DMS 273 (cell line): ENCODE measurements at regions not wholly inside any gene's neighbourhood (a gene's known extent, or its start where the extent isn't known, plus 50 kb on each side); places are given as distances from the start of the nearest gene placed in this dataset.

ENCODE experiments used
- DNase-seq: peaks from one replicate; lab custom pipeline; 2025; ENCODE audit not compliant: unreplicated experiment; lab: John Stamatoyannopoulos, UW

DNA sequence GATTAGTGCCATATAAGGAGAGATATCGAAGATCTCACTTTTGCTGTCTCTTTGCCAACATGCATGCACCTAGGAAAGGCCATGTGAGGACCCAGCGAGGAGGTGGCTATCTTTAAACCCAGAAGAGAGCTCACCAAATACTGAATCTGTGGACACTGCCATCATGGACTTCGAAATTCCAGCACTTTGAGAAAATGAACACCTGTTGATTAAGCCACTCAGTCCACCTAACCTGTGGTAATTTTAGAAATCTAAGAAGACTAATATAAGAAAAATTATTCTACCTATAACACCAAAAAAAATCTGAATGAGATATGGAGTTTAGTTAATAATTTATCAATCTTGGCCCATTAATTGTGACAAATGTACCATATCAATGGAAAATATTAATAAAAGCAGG is 193.6 kb upstream of the CARD18 start:
- no peak for DNase-seq

DNA sequence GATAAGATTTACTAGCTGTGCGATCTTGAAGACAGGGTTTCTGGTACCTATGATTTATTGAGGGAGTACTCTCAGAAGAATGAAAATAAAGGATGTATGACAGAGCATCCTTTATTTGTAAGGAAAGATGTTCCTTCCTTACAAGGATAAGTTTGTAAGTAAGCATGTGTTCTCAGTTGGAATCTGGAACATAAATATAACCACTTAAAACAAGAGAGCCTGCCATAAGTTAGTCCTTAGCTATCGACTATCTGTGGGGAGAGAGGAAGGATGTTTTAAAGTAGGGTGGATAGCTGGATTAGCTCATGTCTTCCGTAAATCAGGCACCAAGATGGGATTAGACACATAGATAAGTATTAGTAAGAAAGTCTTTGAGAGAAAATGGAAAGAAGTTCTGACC is 192.6 kb upstream of the CARD18 start:
- DNase-seq, result no peak

DNA sequence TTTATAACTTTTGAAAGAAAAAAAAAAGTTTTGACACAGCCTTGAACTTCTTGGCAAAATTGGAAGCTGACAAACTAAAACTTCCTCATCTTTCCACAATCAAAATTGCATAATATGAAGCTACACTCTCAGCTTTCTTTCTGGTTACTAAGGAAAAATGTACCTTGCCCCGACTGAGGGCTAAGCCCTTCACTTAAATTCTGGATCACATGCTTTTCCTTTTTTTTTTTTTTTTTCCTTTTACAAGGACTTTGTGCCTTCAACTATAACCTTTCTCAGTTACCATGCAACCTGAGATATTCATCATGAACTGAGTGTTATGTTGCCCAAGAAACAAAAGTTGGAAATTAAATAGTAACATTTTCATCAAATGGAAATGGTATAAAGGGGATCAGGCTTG is 188.5 kb upstream of the CARD18 start:
- DNase-seq, result no peak

DNA sequence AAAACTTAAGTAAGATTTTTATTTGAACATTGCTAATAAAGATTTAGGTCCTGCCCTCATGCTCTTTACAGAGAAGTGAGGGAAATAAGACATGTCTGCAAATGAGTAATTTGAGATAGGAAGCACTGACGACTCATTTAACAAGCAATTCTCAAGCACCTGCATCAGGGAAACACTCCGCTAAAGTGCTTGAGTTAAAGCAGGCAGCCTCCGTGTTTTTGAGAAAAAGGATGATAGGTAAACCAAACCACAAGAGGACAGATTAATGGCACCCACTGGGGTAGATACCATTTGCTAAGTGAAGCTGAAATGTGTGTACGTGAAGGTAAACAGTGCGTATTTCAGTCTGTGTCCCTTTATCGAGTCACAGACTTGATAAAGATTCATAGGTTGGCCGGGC is 184.6 kb upstream of the CARD18 start:
- DNase-seq, result no peak

DNA sequence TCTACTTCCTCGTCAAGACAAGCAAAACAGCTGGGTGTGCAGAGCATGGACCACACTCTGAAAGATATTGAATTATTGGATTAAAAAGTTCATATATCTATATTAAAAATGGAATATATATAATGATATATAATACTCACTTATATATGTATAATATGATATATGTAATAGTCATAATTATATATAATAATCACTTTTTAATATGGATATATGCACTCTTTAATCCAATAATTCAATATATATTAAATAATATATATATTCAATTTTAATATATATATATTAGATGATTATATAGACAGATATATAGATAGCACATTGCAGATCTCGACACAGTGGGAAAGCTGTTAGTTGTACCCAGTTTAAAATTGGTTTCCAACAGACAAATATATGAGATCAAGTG is 182.1 kb upstream of the CARD18 start:
- no peak for DNase-seq

DNA sequence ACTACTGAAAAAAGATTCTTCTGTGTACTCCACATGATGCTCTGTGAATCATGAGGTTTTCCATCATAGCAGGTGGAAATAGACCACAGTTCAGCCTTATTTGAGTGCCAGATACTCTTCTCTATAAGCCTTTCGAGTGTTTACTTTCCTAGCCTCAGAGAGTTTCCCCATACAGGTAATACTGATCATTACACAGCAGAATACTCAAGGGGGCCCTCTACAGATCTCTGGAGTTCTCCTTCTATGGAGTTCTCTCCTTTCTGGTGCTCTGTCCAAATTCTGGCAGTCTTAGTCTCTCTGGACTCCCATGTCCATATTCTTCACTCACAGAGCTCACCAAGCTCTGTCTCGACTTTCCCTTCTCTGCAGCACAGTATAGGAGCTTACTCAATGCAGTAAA is 175.7 kb upstream of the CARD18 start:
- DNase-seq, result no peak

DNA sequence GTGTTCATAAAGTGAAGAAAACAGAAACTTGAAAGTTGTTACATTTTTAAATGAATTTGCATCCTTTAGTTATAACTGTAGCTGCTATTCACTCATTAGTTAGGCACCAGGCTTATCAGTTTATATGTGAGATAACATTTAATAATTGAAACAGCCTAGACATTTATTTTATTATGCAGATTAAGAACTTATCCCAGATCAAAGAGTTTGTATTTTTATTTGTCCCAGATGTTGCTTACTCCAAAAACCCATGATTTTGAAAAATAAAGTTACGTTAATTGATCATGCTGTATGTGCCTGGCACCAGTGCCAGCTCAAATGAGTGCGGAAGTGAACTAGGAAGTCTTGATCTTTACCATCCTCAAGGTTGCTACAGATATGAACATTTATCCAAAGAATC is 172.7 kb upstream of the CARD18 start:
- no peak for DNase-seq

DNA sequence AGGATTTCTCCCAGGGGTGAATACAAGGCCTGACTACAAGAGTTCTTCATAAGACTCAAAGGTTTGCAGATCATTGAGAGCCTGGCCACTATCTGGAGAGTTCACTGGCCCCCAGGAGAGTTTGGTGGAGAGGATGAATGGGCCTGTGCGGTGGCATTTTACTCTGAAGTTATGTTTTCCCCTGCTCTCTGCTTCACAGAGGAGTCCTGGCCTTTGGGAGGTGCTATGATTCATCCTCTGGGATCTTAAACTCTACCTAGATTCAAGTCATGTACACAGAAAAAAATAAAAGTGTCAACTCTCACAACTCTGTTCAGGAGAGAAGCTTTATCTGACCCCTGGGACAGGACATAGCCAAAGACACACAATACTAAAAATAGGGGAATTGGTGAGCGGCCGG is 159.1 kb upstream of the CARD18 start:
- DNase-seq, result no peak

DNA sequence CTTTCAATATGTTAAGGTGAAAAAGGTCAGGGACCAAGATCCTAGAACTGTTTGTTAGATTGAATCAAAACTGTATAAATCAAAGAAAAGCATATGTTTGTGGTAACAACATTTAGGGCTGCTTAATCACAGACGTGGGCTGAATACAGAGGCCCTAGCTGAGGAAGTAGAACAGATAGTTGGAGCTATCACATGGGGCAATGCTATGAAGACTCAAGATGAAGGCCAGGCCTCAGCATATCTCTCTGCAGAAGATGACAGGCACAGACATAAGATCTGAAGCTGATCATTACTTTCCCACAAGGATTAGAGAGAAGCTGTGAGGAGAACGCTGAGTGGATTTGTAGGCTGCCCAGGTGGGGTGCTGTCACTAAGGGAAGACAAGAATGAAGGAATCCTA is 158.6 kb upstream of the CARD18 start:
- no peak for DNase-seq

DNA sequence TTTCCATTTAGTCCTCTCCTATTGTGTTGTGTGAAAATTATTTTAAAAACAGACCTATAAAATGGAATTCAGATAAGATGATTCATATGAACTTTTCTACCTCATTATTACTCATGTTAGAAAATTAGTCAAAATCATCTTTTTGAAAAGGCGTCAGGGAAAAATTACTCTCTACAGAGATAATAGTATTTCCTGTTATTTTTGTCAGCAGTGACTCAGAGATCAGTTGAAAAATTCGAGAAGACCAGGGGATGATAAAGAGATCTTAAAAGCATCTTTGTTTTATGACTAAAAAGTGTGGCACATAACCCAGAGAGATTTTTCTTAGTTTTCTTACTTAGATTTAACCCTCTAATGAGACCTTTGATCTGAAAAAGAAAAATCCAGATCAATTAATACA is 157.9 kb upstream of the CARD18 start:
- no peak for DNase-seq

DNA sequence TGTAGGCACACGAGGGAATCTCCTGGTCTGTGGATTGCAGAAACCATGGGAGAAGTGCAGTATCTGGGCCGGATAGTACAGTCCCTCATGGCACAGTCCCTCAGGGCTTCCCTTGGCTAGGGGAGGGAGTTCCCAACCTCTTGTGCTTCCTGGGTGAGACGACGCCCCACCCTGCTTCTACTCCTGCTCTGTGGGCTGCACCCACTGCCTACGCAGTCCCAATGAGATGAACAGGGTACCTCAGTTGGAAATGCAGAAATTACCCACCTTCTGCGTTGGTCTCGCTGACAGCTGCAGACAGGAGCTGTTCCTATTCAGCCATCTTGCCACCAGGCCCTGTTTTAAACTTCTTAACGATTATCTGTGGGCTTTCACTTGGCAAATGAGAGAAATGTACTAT is 157.2 kb upstream of the CARD18 start:
- DNase-seq, result no peak

DNA sequence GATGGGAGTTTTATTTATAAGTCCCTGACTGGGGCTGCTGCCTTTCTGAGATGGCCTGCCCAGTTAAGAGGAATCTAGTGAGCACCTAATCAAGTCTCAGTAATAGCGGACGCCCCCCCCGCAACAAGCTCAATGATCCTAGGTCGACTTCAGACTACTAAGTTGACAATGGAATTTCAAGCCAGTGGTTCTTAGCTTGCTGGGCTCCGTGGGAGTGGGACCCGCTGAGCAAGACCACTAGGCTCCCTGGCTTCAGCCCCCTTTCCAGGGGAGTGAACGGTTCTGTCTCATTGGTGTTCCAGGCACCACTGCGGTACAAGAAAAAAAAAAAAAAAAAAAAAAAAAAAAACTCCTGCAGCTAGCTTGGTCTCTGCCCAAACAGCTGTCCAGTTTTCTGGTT is 156.8 kb upstream of the CARD18 start:
- no peak for DNase-seq

DNA sequence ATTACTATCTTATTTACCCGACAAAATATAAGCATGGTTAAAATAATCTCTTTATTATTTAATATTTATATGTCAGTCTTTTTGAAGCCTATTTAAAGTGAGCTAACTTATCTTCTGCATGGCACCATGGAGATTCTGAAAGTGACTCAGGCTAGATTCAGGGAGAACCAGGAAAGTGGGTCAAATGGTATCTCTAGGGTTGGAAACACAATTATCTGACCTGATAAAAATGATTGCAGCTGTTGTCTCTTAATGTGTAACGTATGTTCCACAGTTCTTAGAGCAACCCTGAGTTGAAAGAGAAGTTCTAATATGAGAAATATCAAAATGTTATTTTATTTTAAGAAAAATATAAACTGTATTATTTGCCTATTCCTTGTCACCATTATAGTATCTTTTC is 143.1 kb upstream of the CARD18 start:
- DNase-seq, result no peak

DNA sequence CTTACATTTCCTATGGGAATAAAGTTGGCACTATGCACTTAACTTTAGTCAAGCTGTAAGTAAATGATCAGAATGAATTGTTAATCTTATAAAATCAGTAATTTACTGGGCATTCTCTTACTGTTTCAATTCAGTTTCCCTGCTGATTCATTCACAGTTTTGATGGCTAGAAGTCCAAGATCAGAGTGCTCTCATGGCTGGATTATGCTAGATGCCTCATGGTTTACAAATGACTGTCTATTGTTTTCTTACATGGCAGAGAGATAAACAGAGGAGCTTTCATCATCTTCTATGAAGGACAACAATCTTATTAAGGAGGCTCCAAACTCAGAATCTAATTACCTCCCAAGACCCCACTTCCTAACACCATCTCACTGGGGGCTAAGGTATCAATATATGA is 135.1 kb upstream of the CARD18 start:
- DNase-seq, result no peak

DNA sequence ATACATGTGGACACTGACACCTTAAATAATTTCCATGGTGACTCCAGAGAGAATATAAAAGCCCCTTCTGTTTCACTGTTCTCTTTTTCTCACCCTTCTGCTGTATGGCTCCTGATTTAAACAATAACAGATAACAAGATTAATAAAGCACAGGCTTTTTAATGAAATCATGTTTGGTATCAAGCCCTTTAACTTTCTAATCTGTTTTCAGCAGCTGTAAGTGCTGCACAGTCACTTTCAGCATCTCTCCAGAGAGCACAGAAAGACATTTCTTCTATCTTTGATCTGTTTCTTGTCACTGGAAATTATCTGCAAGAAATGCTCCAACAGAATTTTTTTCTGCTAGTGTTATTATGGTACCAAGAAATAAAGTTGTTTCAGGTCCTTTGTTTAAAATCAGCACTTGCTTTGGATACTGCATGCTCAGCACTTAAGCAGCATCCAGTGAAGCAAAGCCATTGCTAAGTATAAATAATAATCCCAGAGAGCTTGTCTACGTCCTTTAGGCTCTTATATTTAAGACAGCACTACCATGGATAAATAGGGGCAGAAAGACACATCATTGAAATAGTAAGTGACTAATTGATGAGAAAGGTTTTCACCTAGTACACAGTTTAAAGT is 134.2 kb upstream of the CARD18 start:
- DNase-seq, result no peak

DNA sequence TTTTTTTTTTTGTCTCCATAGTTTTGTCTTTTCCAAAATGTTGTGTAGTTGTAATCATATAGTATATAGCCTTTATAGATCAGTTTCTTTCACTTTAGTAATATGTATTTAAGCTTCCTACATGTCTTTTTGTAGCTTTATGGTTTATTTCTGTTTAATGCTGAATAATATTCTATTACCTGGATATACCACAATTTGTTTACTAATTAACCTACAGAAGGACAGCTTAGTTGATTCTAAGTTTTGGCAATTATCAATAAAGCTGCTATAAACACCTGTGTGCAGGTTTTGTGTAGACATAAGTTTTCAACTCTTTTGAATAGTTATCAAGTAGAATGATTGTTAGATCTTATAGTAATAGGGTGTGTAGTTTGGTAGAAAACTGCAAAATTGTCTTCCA is 130.3 kb upstream of the CARD18 start:
- no peak for DNase-seq

DNA sequence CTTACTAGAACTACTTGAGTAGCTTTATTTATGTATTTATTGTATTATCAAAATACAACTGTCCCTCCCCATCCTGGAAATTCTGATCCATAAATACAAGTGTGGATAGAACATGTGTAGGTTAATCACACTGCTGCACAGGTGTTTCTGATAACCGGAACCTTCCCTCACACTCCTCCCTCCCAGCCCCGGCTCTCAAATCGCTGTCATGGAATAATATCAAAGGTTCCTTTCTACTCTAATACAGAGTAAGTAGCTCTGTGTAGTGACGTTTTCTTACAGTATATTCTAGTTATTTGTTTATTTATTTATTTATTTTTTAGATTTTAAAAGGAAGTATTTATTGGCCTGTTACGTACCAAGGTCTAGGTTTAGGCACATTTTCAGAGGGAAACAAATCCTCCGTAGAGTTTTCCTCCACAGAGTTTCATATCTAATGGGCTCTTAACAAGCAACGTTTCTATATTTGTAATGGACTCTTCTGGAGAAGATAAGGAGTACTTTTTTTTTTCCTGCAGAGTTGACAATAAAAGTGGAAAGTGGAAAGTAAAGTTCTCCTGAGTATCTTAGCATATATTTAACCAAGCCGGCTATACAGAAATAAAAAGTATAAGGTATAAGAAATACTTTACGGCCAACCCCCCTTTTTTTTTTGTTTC is 129.0 kb upstream of the CARD18 start:
- DNase-seq, result no peak

DNA sequence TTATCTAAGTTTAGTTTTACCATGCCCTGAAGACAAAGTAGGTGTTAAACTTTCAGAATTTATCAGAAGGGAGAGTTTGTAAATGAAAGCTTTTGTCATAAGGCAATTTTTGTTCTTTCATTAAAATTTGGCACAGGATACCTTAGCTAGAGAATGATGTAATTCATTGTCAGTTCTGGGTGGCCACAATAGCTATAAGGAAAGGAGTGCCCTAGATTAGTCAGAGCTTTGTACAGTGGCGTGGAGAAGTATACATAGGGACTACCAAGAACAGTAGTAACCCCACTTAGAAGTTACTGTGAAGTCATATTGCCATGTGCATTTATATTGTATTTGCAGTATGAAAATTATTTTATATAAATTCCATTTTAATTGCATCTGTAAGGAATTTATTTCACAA is 126.3 kb upstream of the CARD18 start:
- DNase-seq, result no peak

DNA sequence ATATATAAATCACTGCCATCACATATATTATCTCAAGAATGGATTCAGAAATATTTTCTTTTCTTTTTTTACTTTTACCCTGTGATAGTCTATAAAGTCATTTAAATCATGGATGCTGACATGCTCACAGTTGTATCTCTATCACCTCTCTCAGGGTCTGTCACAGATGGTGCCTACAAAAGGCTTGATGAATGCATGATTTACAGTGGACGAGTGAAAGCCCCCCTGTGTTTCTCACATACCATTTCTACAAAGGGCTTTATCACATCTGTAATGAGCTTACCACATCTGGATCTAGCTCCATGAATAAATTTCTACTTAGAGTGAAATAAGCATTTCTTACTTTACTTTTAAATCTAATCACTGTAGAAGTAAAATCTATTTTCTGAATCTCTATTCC is 121.4 kb upstream of the CARD18 start:
- no peak for DNase-seq

DNA sequence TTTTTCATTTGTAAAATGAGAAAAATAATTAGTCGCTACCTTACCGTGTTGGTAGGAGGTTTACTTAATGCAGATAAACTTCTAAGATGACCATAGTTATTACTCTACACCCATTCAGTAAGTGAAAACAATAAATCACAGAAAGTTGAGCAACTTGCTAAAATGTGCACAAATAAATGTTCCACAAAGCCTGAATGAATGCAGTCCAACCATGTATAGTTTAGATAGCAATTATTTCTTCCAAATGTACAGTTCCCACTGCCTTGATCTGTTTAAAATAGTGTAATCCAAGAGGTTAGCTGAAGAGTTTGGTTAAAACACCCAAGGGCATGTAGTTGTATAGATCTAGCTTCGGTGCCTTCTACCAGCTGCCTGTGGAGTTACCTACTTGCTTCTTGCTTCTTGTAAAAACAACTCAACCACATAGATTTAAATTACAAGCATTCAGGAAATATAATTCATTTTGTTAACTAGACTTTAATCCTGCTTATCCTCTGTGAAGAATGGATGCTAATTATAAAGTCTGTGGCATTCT is 106.3 kb upstream of the CARD18 start:
- DNase-seq, result no peak

DNA sequence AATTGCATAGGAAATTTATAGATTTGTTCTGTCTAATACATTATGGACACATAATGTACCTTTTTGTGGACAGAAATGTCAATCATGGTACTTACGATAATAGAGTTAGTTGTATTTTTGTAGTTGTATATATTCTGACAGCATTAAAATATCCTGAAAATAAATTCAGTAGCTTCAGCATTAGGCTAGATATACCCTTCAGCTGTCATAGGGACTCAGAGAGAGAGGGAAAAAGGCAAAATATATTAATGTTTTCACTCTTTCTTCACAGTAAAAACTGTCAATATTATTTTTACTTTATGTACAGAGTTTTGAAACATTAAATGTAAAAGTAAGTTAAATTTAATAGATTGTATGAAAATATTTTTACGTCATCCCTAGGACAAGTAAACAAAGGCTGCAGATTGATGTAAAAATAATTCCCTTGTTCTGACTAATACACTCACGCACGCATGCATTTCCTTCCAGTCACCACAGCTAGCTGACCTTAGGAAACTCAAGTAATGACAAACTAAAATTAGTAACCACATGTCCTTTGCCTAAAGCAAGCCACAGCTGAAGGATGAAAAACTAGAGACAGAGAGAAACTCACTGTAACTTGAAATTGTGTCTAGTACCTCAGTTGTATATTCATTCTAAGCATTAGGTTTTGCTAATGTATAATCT is 104.7 kb upstream of the CARD18 start:
- DNase-seq, result no peak

DNA sequence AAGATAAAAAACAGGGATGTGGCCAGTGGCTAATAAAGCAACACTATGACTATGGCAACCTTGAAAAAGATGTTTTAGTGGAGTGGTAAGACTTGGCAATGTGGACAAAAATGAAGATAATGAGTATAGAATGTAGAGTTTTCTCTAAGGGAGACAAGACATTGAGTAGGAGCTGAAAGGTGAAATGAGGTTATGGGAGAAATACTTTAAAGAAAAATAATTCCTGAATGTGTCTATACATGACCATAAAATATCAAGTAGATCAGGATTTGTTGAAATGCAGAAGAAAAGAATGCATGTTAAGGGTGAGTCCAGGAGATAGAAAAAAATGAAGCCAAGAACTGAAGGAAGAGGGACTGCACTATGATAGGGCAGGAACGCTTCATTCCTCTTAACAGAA is 101.6 kb upstream of the CARD18 start:
- DNase-seq, result no peak

DNA sequence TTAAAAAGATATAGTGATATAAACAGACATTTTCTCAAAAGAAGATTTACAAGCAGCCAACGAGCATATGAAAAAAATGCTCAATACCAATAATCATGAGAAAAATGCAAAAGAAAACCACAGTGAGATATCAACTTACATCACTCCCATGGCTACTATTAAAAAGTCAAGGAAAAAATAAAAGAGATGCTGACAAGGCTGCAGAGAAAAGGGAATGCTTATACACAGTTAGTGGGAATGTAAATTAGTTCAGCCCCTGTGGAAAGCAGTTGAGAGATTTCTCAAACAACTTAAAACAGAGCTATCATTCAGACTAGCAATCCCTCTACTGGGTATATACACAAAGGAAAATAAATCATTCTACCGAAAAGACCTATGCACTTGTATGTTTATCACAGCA is 97.1 kb upstream of the CARD18 start:
- no peak for DNase-seq
